ENCODE measurements at regions not wholly inside any gene's neighbourhood (a gene's known extent, or its start where the extent isn't known, plus 50 kb on each side); places are given as distances from the start of the nearest gene placed in this dataset.
A peak's percentile ranks its signal among the peaks of the same experiment; 100 is the strongest.

DNA sequence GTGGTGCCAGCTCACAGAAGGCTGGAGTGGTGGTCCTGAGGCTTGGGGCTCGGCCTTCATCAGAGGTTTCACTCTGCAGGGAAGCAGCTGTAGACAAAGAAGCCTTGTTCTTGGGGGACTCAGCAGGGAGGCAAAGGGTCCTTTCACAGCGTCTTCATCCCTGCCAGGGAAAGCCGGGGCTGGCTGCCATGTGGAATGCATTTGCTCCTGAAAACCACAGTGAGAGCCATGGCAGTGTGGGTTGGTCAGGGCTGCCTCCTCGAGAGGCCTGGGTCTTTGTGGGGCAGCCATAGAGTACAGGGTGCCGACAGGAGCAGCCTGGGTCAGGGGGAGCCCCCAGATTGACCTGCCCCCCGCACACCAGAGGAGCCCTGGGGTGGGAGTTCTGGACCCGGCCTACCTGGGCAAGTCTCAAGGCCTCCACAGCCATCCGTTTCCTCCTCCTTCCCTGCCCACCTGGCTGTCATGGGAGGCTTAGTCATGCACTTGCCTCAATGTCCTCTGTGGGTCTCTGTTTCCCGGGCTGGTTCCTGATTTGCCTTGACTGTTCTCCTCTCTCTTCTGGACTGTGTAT is 144.0 kb downstream of the CDC5L start:
- Histone ChIP-seq H3K27ac (ENCODE audit: insufficient read length, low read depth, low read length) (no peak overlapping the region), H3K9me3 (ENCODE audit: control insufficient read depth, low read depth, low read length) (no peaks in the 10 kb centered on the region), H2BK20ac (ENCODE audit: low read depth, low read length, poor library complexity, severe bottlenecking) (no peak overlapping the region), H3K9ac (ENCODE audit: extremely low read depth, insufficient read length, low read length) (no peak overlapping the region), H2AK5ac (ENCODE audit: insufficient read length, low read length) (no peak overlapping the region), H3K56ac (ENCODE audit: insufficient read length, low read depth, low read length) (no peak overlapping the region), H4K5ac (ENCODE audit: insufficient read length, low read depth, low read length) (no peak overlapping the region), H3K4ac (ENCODE audit: low read depth, low read length) (no peak overlapping the region), H4K91ac (ENCODE audit: insufficient read length, low read depth, low read length) (no peak overlapping the region), H4K20me1 (ENCODE audit: control insufficient read depth, insufficient read depth, insufficient read length) (no peaks in the 10 kb centered on the region), H3K79me1 (ENCODE audit: insufficient read depth, low read depth, low read length, poor library complexity, severe bottlenecking) (no peaks in the 10 kb centered on the region), H3K14ac (ENCODE audit: insufficient read depth, low read length) (no peak overlapping the region; the same call in 1 of the 2 replicates), H3K79me2 (ENCODE audit: insufficient read depth, low read length) (no peaks in the 10 kb centered on the region), H4K8ac (replicated peaks; ENCODE audit: insufficient read length, low read depth, low read length) (no peak overlapping the region), H3K23me2 (ENCODE audit: insufficient read length, low read depth, low read length, poor library complexity, severe bottlenecking) (no peaks in the 10 kb centered on the region), H2BK12ac (ENCODE audit: insufficient read length, low read depth, low read length) (no peak overlapping the region), H2BK5ac (ENCODE audit: insufficient read length, low read length) (no peak overlapping the region), H2BK15ac (ENCODE audit: low read depth, low read length) (no peak overlapping the region), H3T11ph (ENCODE audit: low read length) (no peak overlapping the region), H3K4me2 (ENCODE audit: insufficient read depth, insufficient read length, low read length) (no peak overlapping the region), H3K23ac (ENCODE audit: insufficient read length, low read depth, low read length) (no peak overlapping the region), H3K27me3 (ENCODE audit: insufficient read depth, low read length) (no peaks in the 10 kb centered on the region), H2AFZ (ENCODE audit: low read length) (no peak overlapping the region), H2BK120ac (ENCODE audit: low read depth, low read length, poor library complexity, severe bottlenecking) (no peak overlapping the region), H3K4me1 (ENCODE audit: insufficient read depth, low read length) (0 out of 2 replicates have a peak, but pooled peaks cover 1% of the 10 kb centered on the region), H3K18ac (ENCODE audit: insufficient read length, low read depth, low read length) (no peak overlapping the region)
- peaks cover 21 to 28% of the 10 kb centered on the region in 2 experiments for H3K4me1 Mint-ChIP-seq
- no peaks in the 10 kb centered on the region; a peak in 1 of 5 replicates for H3K9me3 Mint-ChIP-seq
- H3K36me3 Mint-ChIP-seq (ENCODE audit: insufficient read depth in 1 of 3, low read depth in 3 of 3): no peaks in the 10 kb centered on the region
- TF ChIP-seq, protein P1, sequence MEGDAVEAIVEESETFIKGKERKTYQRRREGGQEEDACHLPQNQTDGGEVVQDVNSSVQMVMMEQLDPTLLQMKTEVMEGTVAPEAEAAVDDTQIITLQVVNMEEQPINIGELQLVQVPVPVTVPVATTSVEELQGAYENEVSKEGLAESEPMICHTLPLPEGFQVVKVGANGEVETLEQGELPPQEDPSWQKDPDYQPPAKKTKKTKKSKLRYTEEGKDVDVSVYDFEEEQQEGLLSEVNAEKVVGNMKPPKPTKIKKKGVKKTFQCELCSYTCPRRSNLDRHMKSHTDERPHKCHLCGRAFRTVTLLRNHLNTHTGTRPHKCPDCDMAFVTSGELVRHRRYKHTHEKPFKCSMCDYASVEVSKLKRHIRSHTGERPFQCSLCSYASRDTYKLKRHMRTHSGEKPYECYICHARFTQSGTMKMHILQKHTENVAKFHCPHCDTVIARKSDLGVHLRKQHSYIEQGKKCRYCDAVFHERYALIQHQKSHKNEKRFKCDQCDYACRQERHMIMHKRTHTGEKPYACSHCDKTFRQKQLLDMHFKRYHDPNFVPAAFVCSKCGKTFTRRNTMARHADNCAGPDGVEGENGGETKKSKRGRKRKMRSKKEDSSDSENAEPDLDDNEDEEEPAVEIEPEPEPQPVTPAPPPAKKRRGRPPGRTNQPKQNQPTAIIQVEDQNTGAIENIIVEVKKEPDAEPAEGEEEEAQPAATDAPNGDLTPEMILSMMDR (conservative IDR thresholded peaks at IDR 0.05): no peak
- DNase-seq: peak; percentile 22
- WGBS (ENCODE audit: extremely low coverage, insufficient read length, low lambda C conversion rate): no CpG with 5 or more reads among the region's 9 CpGs
- no peak overlapping the region for H3K4me3 Mint-ChIP-seq
- H3K27ac Mint-ChIP-seq: no peak overlapping the region; a peak in 1 of 7 replicates
- peaks cover 4% of the 10 kb centered on the region for H3K27me3 Mint-ChIP-seq (ENCODE audit: low read depth)

All from H9 (cell line).